Thyroid gland (tissue), 4 donors: ENCODE measurements at regions not wholly inside any gene's neighbourhood (a gene's known extent, or its start where the extent isn't known, plus 50 kb on each side); places are given as distances from the start of the nearest gene placed in this dataset.

ENCODE experiments used
- POLR2A ChIP-seq, 2 donors: fragments of 450-650 bp; IDR thresholded peaks; one replicate each; pipeline ENCODE4 v1.6.1; 2017; ENCODE audit warnings: antibody characterized with exemption in 2 of 2, mild to moderate bottlenecking in 2 of 2, moderate library complexity in 1 of 2
- TF ChIP-seq, protein P1 (sequence below), 6 experiments: fragments of 200-600 bp in 3 of 6; fragments of 450-650 bp in 3 of 6; sonication (generic) in 3 of 6; IDR thresholded peaks; one replicate each; pipeline ENCODE4 v1.5.1; 2016 to 2019; ENCODE audit warnings: antibody characterized with exemption in 6 of 6, mild to moderate bottlenecking in 2 of 6, inconsistent platforms in 1 of 6, moderate library complexity in 1 of 6

DNA sequence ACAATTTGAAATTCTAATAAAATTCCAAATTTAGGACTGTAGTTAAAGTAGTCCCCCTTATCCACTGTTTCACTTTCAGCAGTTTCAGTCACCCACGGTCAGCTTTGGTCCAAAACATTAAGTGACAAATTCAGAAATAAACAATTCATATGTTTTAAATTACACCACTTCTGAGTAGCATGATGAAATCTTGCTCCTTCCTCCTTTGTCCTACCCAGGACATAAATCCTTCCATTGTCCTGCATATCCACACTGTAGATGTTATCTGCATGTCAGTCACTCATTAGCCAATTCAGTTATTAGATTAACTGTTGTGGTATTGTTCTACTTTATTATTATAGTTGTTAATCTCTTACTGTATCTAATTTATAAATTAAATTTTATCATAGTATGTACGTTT is 376.5 kb downstream of the SH3GL2 start:
- TF ChIP-seq, protein P1, sequence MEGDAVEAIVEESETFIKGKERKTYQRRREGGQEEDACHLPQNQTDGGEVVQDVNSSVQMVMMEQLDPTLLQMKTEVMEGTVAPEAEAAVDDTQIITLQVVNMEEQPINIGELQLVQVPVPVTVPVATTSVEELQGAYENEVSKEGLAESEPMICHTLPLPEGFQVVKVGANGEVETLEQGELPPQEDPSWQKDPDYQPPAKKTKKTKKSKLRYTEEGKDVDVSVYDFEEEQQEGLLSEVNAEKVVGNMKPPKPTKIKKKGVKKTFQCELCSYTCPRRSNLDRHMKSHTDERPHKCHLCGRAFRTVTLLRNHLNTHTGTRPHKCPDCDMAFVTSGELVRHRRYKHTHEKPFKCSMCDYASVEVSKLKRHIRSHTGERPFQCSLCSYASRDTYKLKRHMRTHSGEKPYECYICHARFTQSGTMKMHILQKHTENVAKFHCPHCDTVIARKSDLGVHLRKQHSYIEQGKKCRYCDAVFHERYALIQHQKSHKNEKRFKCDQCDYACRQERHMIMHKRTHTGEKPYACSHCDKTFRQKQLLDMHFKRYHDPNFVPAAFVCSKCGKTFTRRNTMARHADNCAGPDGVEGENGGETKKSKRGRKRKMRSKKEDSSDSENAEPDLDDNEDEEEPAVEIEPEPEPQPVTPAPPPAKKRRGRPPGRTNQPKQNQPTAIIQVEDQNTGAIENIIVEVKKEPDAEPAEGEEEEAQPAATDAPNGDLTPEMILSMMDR (IDR thresholded peaks at IDR 0.05) = no peak
- TF ChIP-seq POLR2A (IDR thresholded peaks at IDR 0.05) = no peak
